NCI-H82 treated with DMSO at 0.1 percent for 48 hours (cell line): ENCODE measurements at regions not wholly inside any gene's neighbourhood (a gene's known extent, or its start where the extent isn't known, plus 50 kb on each side); places are given as distances from the start of the nearest gene placed in this dataset.
"Not testable (repeated sequence)": the region's sequence is repeated elsewhere in the genome, so short reads cannot be mapped to it uniquely, and the experiment has no call there.

Experiments used
- DNase-seq: peaks from one replicate; lab custom pipeline; 2025; ENCODE audit not compliant: unreplicated experiment; lab: John Stamatoyannopoulos, UW

DNA sequence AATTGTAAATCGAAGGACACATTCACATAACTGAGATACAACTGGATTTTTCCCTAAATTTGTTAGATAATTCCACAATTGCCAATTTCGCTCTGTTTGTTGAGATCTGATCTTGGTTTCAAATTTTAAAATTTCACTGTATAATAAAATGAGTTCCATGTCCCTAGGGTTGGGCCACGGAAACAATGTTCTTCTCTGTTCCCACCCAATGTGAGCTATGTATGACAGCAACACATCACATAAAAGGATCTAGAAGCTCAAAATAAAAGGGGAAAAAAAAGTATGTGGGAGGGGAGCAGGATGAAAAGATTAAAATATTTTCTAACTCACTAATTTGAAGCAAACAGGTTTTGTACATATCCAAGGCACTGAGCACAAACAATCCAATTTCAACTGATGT, 287.8 kb upstream of the MKLN1 start:
- DNase-seq: no peak

- DNase-seq: peak; percentile 37
These were observed 287.2 kb upstream of the MKLN1 start for GRCh38 chr7:131040467-131040932.

GRCh38 chr7:131041012-131041695, 286.5 kb upstream of the MKLN1 start:
- DNase-seq: not testable (repeated sequence)

GRCh38 chr7:131042269-131043160, 285.2 kb upstream of the MKLN1 start:
- peak; percentile 82 for DNase-seq

DNA sequence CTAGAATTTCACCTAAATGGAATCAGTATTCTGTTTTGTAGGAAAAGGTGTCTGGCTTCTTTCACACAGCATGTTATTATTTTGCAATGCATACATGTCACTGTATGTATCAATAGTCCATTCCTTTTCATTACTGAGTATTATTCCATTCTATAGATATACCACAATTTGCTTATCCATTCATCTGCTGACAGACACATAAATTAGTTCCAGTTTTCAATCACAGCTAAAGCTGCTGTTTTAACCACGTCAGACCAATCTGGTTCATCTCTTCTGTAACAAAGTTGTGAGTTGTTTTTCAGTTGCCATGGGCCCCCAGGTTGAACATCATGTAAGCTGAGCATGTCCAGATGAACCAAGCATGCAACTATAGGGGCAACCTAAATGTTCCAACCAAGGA, 282.1 kb upstream of the MKLN1 start:
- DNase-seq: no peak

GRCh38 chr7:131046246-131046645, 281.4 kb upstream of the MKLN1 start:
- DNase-seq: no peak

DNA sequence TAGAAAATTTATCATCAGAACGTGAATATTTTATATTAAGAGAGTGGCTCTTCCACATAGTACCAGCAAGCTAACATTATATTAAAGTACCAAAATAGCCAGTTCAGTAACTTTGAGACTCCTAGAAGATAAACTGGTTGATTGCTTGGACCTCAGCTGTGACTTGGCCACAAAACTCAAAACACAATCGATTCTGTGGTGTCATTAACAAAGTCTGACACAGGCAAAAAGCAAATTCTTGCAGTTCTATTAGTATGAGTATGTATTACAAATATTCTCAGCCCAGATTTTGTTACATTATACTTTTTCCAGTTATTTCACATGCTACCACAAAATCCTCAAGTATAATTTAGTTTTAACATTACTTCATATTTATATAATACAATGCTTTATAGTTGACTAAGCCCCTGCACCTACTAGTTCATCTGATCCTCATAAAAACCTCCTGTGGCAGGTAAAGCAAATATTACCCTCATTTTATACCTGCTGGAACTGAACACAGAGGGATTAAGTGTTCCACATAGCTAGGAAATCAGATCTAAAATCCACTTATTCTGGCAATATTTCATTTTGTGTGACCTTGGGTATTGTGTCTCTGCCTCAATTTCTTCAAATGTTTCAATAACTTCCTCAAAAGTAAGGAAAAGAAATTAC, 279.9 kb upstream of the MKLN1 start:
- DNase-seq: no peak

DNA sequence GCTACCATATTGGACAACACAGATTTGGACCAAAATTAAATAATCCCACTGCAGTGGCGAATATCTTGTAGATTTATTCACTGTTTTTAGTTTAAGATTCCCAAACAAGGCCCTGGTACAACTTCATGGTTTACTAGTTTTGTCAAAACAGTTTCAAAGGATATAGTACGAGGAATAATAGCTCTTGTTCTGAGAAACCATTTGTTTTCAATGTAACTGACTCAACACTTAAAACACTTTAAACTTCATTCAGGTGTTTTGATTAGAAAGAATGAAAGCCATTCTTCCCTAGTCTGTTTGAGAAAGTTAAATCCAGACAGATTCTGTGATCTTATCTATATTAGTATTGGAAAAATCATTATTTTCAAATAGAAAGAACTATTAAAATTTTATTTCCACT, 276.4 kb upstream of the MKLN1 start:
- no peak for DNase-seq

- peak; percentile 30 for DNase-seq
These were observed 275.3 kb upstream of the MKLN1 start for GRCh38 chr7:131052285-131052904.

- DNase-seq: no peak
These were observed 271.7 kb upstream of the MKLN1 start for GRCh38 chr7:131056007-131056406.

GRCh38 chr7:131057015-131057793, 270.5 kb upstream of the MKLN1 start:
- no peak for DNase-seq

GRCh38 chr7:131057794-131058070, 269.9 kb upstream of the MKLN1 start:
- DNase-seq: no peak

- DNase-seq: not testable (repeated sequence)
These were observed 269.0 kb upstream of the MKLN1 start for GRCh38 chr7:131058561-131059288.

DNA sequence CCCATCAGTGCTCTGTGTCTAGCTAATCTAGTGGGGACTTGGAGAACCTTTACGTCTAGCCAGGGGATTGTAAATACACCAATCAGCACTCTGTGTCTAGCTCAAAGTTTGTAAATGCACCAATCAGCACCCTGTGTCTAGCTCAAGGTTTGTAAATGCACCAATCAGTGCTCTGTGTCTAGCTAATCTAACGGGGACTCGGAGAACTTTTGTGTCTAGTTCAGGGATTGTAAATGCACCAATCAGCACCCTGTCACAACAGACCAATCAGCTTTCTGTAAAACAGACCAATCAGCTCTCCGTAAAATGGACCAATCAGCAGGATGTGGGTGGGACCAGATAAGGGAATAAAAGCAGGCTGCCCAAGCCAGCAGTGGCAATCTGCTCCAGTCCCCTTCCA, 268.3 kb upstream of the MKLN1 start:
- not testable (repeated sequence) for DNase-seq

- DNase-seq: no peak
These were observed 266.5 kb upstream of the MKLN1 start for GRCh38 chr7:131061158-131061557.

DNA sequence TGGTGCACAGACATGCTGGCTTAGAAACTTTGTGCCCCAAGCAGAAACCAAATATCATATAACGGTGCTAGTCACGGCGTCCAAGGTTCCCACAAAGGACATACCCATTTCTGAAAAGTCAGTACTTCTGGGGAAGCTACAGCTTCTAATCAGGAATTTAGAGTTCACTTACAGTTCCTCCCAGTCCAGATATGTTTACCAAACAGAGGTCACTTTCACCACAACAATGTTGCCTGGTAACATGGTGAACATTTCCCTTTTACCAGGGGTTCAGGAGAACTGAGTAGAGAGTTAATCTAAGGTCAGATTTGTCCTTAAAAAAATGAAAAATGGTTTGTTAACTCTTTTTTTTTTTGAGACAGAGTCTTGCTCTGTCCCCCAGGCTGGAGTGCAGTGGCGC, 265.9 kb upstream of the MKLN1 start:
- no peak for DNase-seq

GRCh38 chr7:131066635-131067034, 261.0 kb upstream of the MKLN1 start:
- DNase-seq: no peak

DNA sequence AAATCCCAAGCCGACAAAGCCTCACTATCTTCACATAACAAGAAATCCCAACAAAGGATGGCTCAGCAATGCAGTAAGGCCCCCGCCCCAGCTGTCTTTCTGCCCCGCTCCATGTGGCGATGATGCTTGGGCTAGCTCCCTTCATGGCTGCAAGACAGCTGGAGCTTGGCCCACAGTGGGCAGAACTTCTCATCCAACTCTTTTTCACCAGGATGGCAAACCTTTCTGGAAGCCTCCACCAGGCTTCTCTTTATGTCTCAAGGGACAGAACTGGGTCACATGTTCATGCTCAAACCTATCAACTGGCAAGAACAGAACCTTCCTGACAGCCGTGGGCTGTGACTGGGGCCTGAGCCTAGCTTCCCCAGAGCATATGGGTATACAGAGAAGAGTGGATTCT, 260.5 kb upstream of the MKLN1 start:
- no peak for DNase-seq

GRCh38 chr7:131068604-131069021, 259.1 kb upstream of the MKLN1 start:
- no peak for DNase-seq
